H1 (cell line): ENCODE measurements at regions not wholly inside any gene's neighbourhood (a gene's known extent, or its start where the extent isn't known, plus 50 kb on each side); places are given as distances from the start of the nearest gene placed in this dataset.

ENCODE experiments used
- CTCF ChIA-PET: fragments of 300-600 bp; sonication (Branson Sonifier 250); formaldehyde crosslinking; loops from one replicate; lab custom pipeline; 2021; ENCODE audit not compliant: partially characterized antibody; lab: Charles Lee
- POLR2A ChIA-PET: fragments of 300-600 bp; sonication (Branson Sonifier 250); formaldehyde crosslinking; loops from one replicate; lab custom pipeline; 2021; ENCODE audit warnings: inconsistent platforms; ENCODE audit not compliant: partially characterized antibody; lab: Charles Lee
- DNase-seq, 2 experiments: peaks; one replicate each; pipeline versions ENCODE4 v3.0.0 to v3.0.0-alpha.2; 2010 to 2022; ENCODE audit warnings: low spot score in 2 of 2, low read depth in 1 of 2, mixed read lengths in 1 of 2
- FAIRE-seq: peaks from 2 replicates; lab custom pipeline; 2011; peaks lifted over from hg19 to GRCh38; lab: Jason Lieb, UNC
- H2AFZ ChIP-seq: 2 replicates; pipeline ENCODE4 v1.8.1; 2012; ENCODE audit warnings: low read length, inconsistent platforms
- H2AK5ac ChIP-seq: 2 replicates; pipeline ENCODE4 v1.6.1; 2013; ENCODE audit warnings: low read depth, low read length
- H2BK120ac ChIP-seq: replicated peaks from 2 replicates; pipeline ENCODE3; 2013; ENCODE audit warnings: low read depth, low read length, inconsistent platforms
- H2BK12ac ChIP-seq: 2 replicates; pipeline ENCODE4 v1.6.1; 2013; ENCODE audit warnings: low read depth, low read length
- H2BK15ac ChIP-seq: 2 replicates; pipeline ENCODE4 v1.6.1; 2013; ENCODE audit warnings: low read length
- H2BK20ac ChIP-seq: 2 replicates; pipeline ENCODE4 v1.6.1; 2013; ENCODE audit warnings: low read length
- H2BK5ac ChIP-seq: 2 replicates; pipeline ENCODE4 v1.6.1; 2013; ENCODE audit warnings: low read depth, low read length
- H3K14ac ChIP-seq: 2 replicates; pipeline ENCODE4 v1.6.1; 2013; ENCODE audit warnings: inconsistent platforms; ENCODE audit not compliant: insufficient read length
- H3K18ac ChIP-seq: 2 replicates; pipeline ENCODE4 v1.6.1; 2013; ENCODE audit warnings: low read length; ENCODE audit errors: extremely low read depth
- H3K23ac ChIP-seq: 2 replicates; pipeline ENCODE4 v1.6.1; 2013; ENCODE audit warnings: inconsistent platforms; ENCODE audit not compliant: insufficient read length
- H3K23me2 ChIP-seq: 2 replicates; pipeline ENCODE4 v1.6.1; 2013; ENCODE audit warnings: low read depth, low read length
- H3K27ac ChIP-seq: 2 replicates; pipeline ENCODE4 v1.6.1; 2011; ENCODE audit warnings: low read depth, low read length, inconsistent platforms
- H3K27me3 ChIP-seq, 4 experiments: replicated peaks in 1 of 4; 1 replicate in 1 of 4; 2 replicates in 3 of 4; pipeline versions ENCODE4 v1.6.1 to v1.8.1; 2011 to 2013; ENCODE audit warnings: low read length in 3 of 4, mild to moderate bottlenecking in 3 of 4, inconsistent platforms in 2 of 4, mixed read lengths in 2 of 4, moderate library complexity in 1 of 4; ENCODE audit not compliant: control insufficient read depth in 3 of 4, insufficient read depth in 3 of 4; ENCODE audit errors: extremely low read depth in 1 of 4
- H3K36me3 ChIP-seq, 4 experiments: 2 replicates each; pipeline versions ENCODE4 v1.6.1 to v1.8.1; 2011 to 2013; ENCODE audit warnings: mild to moderate bottlenecking in 4 of 4, low read length in 3 of 4, moderate library complexity in 2 of 4, control low read depth in 1 of 4, inconsistent platforms in 1 of 4; ENCODE audit not compliant: insufficient read depth in 4 of 4, control insufficient read depth in 2 of 4
- H3K4ac ChIP-seq: replicated peaks from 2 replicates; pipeline ENCODE3; 2013; ENCODE audit warnings: low read length, low read depth, mixed read lengths, inconsistent platforms; ENCODE audit not compliant: insufficient read length
- H3K4me1 ChIP-seq, 4 experiments: replicated peaks in 1 of 4; 1 replicate in 1 of 4; 2 replicates in 3 of 4; pipeline versions ENCODE4 v1.6.1 to v1.8.1; 2011 to 2013; ENCODE audit warnings: low read length in 3 of 4, inconsistent platforms in 2 of 4, mixed read lengths in 1 of 4; ENCODE audit not compliant: insufficient read depth in 4 of 4, control insufficient read depth in 3 of 4
- H3K4me2 ChIP-seq, 2 experiments: 2 replicates each; pipeline versions ENCODE4 v1.6.1 to v1.8.1; 2011 to 2013; ENCODE audit warnings: low read depth in 2 of 2, low read length in 2 of 2, control low read depth in 1 of 2, inconsistent platforms in 1 of 2, mild to moderate bottlenecking in 1 of 2; ENCODE audit not compliant: insufficient read depth in 1 of 2
- H3K4me3 ChIP-seq, 4 experiments: fragments of 200-600, 300-600 bp in 1 of 4; sonication (generic), shearing (Covaris generic), sonication (Bioruptor Twin) in 1 of 4; 2 replicates each; pipeline versions ENCODE4 v1.5.1 to v1.8.1; 2011 to 2016; ENCODE audit warnings: low read length in 4 of 4, low read depth in 3 of 4, control low read depth in 2 of 4, inconsistent platforms in 2 of 4, mild to moderate bottlenecking in 2 of 4, mixed read lengths in 1 of 4, moderate library complexity in 1 of 4; ENCODE audit not compliant: insufficient read depth in 2 of 4; ENCODE audit errors: extremely low read depth in 1 of 4
- H3K56ac ChIP-seq: replicated peaks from 2 replicates; pipeline ENCODE3; 2013; ENCODE audit warnings: low read depth, mild to moderate bottlenecking, mixed read lengths, low read length, inconsistent platforms; ENCODE audit not compliant: insufficient read length
- H3K79me1 ChIP-seq: 2 replicates; pipeline ENCODE4 v1.6.1; 2013; ENCODE audit warnings: low read depth, low read length, control low read depth
- H3K79me2 ChIP-seq, 2 experiments: 2 replicates each; pipeline versions ENCODE4 v1.6.1 to v1.8.1; 2012 to 2013; ENCODE audit warnings: low read length in 2 of 2, mild to moderate bottlenecking in 2 of 2, inconsistent platforms in 1 of 2; ENCODE audit not compliant: insufficient read depth in 2 of 2, control insufficient read depth in 1 of 2
- H3K9ac ChIP-seq, 4 experiments: replicated peaks in 1 of 4; 1 replicate in 1 of 4; 2 replicates in 3 of 4; pipeline versions ENCODE4 v1.6.1 to v1.8.1; 2011 to 2013; ENCODE audit warnings: low read depth in 3 of 4, low read length in 3 of 4, control low read depth in 2 of 4, mild to moderate bottlenecking in 2 of 4, moderate library complexity in 2 of 4, inconsistent platforms in 1 of 4; ENCODE audit errors: extremely low read depth in 1 of 4
- H3K9me3 ChIP-seq, 2 experiments: 2 replicates each; pipeline versions ENCODE4 v1.6.1 to v1.8.1; 2012 to 2013; ENCODE audit warnings: mild to moderate bottlenecking in 2 of 2, moderate library complexity in 2 of 2, control low read depth in 1 of 2, inconsistent platforms in 1 of 2, low read depth in 1 of 2, low read length in 1 of 2, mixed read lengths in 1 of 2; ENCODE audit not compliant: insufficient read depth in 2 of 2
- H4K20me1 ChIP-seq, 2 experiments: replicated peaks in 1 of 2; 2 replicates each; pipeline versions ENCODE3 to v1.8.1; 2011 to 2013; ENCODE audit warnings: inconsistent platforms in 2 of 2, low read length in 2 of 2, mild to moderate bottlenecking in 1 of 2; ENCODE audit not compliant: insufficient read depth in 2 of 2, control insufficient read depth in 1 of 2
- H4K5ac ChIP-seq: 2 replicates; pipeline ENCODE4 v1.6.1; 2013; ENCODE audit warnings: low read length, low read depth, mixed read lengths, inconsistent platforms; ENCODE audit not compliant: insufficient read length
- H4K8ac ChIP-seq: 2 replicates; pipeline ENCODE4 v1.8.0; 2013; ENCODE audit warnings: mild to moderate bottlenecking, moderate library complexity, low read length, inconsistent platforms; ENCODE audit not compliant: insufficient read depth; ENCODE audit errors: extremely low read depth
- H4K91ac ChIP-seq: replicated peaks from 2 replicates; pipeline ENCODE3; 2013; ENCODE audit warnings: low read length, mixed read lengths, inconsistent platforms; ENCODE audit not compliant: insufficient read length
- CHD1 ChIP-seq: IDR thresholded peaks from 2 replicates; pipeline ENCODE4 v1.6.1; 2012; ENCODE audit warnings: low read depth, low read length, improper control_type of control experiment
- SRF ChIP-seq: IDR thresholded peaks from 2 replicates; pipeline ENCODE4 v1.6.1; 2011; ENCODE audit warnings: mild to moderate bottlenecking, low read depth, low read length, moderate library complexity
- TCF12 ChIP-seq: IDR thresholded peaks from 2 replicates; pipeline ENCODE4 v1.6.1; 2011; ENCODE audit warnings: low read depth, mild to moderate bottlenecking, low read length
- ZNF274 ChIP-seq: IDR thresholded peaks from 2 replicates; pipeline ENCODE4 v1.7.0; 2012; ENCODE audit warnings: low read length, borderline replicate concordance; ENCODE audit errors: extremely low read depth
- WGBS, 2 experiments: shearing (Covaris generic) in 1 of 2; methylation state at CpG; one replicate each; pipeline versions ENCODE4 v1.1.6 to v1.1.7; 2013 to 2015; ENCODE audit warnings: low lambda C conversion rate in 2 of 2, mixed read lengths in 2 of 2, inconsistent platforms in 1 of 2, low coverage in 1 of 2, missing lambda C conversion rate in 1 of 2; ENCODE audit not compliant: insufficient replicate concordance in 2 of 2, insufficient coverage in 1 of 2, insufficient read length in 1 of 2; ENCODE audit errors: extremely low coverage in 1 of 2, missing lambda C conversion rate in 1 of 2; 5-methylcytosine and 5-hydroxymethylcytosine counted together

DNA sequence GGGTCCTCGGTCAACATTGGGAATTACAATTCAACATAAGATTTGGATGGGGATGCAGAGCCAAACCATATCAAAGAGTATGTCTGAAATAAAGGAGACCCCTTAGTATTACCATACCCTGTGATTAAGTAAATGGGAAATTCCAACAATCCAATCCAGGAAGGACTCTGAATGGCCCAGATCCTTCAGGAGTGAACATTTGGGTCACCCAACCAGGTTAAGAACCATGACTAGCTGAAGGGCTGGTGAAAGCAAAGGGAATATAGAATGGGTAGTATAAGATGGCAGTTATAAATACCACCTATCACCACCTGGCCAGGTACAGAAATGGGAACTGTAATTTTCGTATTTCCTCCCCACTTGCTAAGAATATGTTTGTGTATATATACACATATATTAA, 114.4 kb upstream of the CCDC196 start:
- no peak overlapping the region for H3K56ac ChIP-seq
- no peaks in the 10 kb centered on the region for H3K36me3 ChIP-seq
- FAIRE-seq = no peak
- no peak overlapping the region for H2BK12ac ChIP-seq
- no peaks in the 10 kb centered on the region for H4K20me1 ChIP-seq
- POLR2A ChIA-PET = no interaction called here
- no peak overlapping the region for H3K4me2 ChIP-seq
- H2BK5ac ChIP-seq = no peak overlapping the region
- TF ChIP-seq SRF (no peak), CHD1 (no peak), TCF12 (no peak), ZNF274 (no peak)
- TF ChIP-seq, all 59 proteins: peak for 0
- H2BK120ac ChIP-seq = no peak overlapping the region
- no peak overlapping the region for H3K4ac ChIP-seq
- H3K9ac ChIP-seq = no peak overlapping the region
- CTCF ChIA-PET = no interaction called here
- H2AK5ac ChIP-seq = no peak overlapping the region
- H2AFZ ChIP-seq = no peak overlapping the region
- WGBS, 2 experiments = 97% methylated on average over 2 of the region's 2 CpGs; no CpG with 5 or more reads in 1 of the 2 experiments
- no peaks in the 10 kb centered on the region for H3K79me2 ChIP-seq
- H3K4me1 ChIP-seq = no peaks in the 10 kb centered on the region
- H3K14ac ChIP-seq = no peak overlapping the region
- H4K8ac ChIP-seq = no peak overlapping the region
- no peak overlapping the region for H2BK15ac ChIP-seq
- H3K23ac ChIP-seq = no peak overlapping the region
- no peaks in the 10 kb centered on the region for H3K23me2 ChIP-seq
- no peak overlapping the region for H3K4me3 ChIP-seq
- H2BK20ac ChIP-seq = no peak overlapping the region
- H3K18ac ChIP-seq = no peak overlapping the region
- H4K5ac ChIP-seq = no peak overlapping the region
- no peaks in the 10 kb centered on the region for H3K79me1 ChIP-seq
- no peak for DNase-seq
- H4K91ac ChIP-seq = no peak overlapping the region
- no peaks in the 10 kb centered on the region for H3K9me3 ChIP-seq
- H3K27ac ChIP-seq = no peak overlapping the region
- peaks cover 0 to 2% (median 0%) of the 10 kb centered on the region in 4 experiments; a peak in 1 of 7 replicates for H3K27me3 ChIP-seq
